ENCODE measurements at regions not wholly inside any gene's neighbourhood (a gene's known extent, or its start where the extent isn't known, plus 50 kb on each side); places are given as distances from the start of the nearest gene placed in this dataset.

DNA sequence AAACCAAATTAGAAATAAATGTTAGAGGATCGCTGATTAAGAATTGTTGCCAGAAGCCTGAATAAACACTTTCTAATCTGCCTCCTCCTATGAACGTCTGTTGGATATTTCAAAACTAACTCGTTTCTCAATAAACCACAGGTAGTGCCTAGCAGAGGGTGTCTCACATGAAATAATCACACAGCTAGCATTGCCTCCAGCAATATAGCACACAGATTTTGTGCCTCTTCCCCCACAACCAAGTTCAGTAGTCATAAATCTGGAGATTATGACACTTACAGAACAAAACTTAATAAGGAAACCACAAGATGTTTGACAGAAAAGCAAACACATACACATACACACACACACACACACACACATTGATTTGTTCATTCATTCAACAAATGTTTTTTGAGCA lies 173.2 kb upstream of the CDH10 start:
- TF ChIP-seq, protein P1, sequence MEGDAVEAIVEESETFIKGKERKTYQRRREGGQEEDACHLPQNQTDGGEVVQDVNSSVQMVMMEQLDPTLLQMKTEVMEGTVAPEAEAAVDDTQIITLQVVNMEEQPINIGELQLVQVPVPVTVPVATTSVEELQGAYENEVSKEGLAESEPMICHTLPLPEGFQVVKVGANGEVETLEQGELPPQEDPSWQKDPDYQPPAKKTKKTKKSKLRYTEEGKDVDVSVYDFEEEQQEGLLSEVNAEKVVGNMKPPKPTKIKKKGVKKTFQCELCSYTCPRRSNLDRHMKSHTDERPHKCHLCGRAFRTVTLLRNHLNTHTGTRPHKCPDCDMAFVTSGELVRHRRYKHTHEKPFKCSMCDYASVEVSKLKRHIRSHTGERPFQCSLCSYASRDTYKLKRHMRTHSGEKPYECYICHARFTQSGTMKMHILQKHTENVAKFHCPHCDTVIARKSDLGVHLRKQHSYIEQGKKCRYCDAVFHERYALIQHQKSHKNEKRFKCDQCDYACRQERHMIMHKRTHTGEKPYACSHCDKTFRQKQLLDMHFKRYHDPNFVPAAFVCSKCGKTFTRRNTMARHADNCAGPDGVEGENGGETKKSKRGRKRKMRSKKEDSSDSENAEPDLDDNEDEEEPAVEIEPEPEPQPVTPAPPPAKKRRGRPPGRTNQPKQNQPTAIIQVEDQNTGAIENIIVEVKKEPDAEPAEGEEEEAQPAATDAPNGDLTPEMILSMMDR (IDR thresholded peaks at IDR 0.05; ENCODE audit: low read depth, low read length) = no peak
- no peak for TF ChIP-seq POLR2A (IDR thresholded peaks at IDR 0.05; ENCODE audit: extremely low read depth, insufficient read length)

Measured in NB4 (cell line).